ENCODE measurements at regions not wholly inside any gene's neighbourhood (a gene's known extent, or its start where the extent isn't known, plus 50 kb on each side); places are given as distances from the start of the nearest gene placed in this dataset.
"Not testable (repeated sequence)": the region's sequence is repeated elsewhere in the genome, so short reads cannot be mapped to it uniquely, and the experiment has no call there.

- FAIRE-seq: no peak
Observed at GRCh38 chr9:75545287-75545686, 345.2 kb upstream of the PCSK5 start.

GRCh38 chr9:75548871-75549270 is 341.6 kb upstream of the PCSK5 start:
- FAIRE-seq: no peak

GRCh38 chr9:75551861-75552260 is 338.6 kb upstream of the PCSK5 start:
- no peak for FAIRE-seq

- FAIRE-seq: no peak
Observed at GRCh38 chr9:75552941-75553340, 337.5 kb upstream of the PCSK5 start.

GRCh38 chr9:75566813-75567212 is 323.7 kb upstream of the PCSK5 start:
- FAIRE-seq: not testable (repeated sequence)

GRCh38 chr9:75570538-75570937 is 319.9 kb upstream of the PCSK5 start:
- FAIRE-seq: no peak

GRCh38 chr9:75574569-75574968 is 315.9 kb upstream of the PCSK5 start:
- no peak for FAIRE-seq

GRCh38 chr9:75582870-75583269 is 307.6 kb upstream of the PCSK5 start:
- no peak for FAIRE-seq

- FAIRE-seq: no peak
Observed at GRCh38 chr9:75588808-75589207, 301.7 kb upstream of the PCSK5 start.

- no peak for FAIRE-seq
Observed at GRCh38 chr9:75589497-75589896, 301.0 kb upstream of the PCSK5 start.

- no peak for FAIRE-seq
Observed at GRCh38 chr9:75591972-75592371, 298.5 kb upstream of the PCSK5 start.

- no peak for FAIRE-seq
Observed at GRCh38 chr9:75592586-75592985, 297.9 kb upstream of the PCSK5 start.

- no peak for FAIRE-seq
Observed at GRCh38 chr9:75593920-75594319, 296.6 kb upstream of the PCSK5 start.

GRCh38 chr9:75599126-75599525 is 291.3 kb upstream of the PCSK5 start:
- FAIRE-seq: no peak

GRCh38 chr9:75601280-75601679 is 289.2 kb upstream of the PCSK5 start:
- FAIRE-seq: no peak

GRCh38 chr9:75602060-75602459 is 288.4 kb upstream of the PCSK5 start:
- FAIRE-seq: no peak

GRCh38 chr9:75604661-75605060 is 285.8 kb upstream of the PCSK5 start:
- no peak for FAIRE-seq

GRCh38 chr9:75607521-75607920 is 283.0 kb upstream of the PCSK5 start:
- FAIRE-seq: no peak

- no peak for FAIRE-seq
Observed at GRCh38 chr9:75609401-75609800, 281.1 kb upstream of the PCSK5 start.

GRCh38 chr9:75610246-75610645 is 280.2 kb upstream of the PCSK5 start:
- FAIRE-seq: no peak

GRCh38 chr9:75612205-75612604 is 278.3 kb upstream of the PCSK5 start:
- no peak for FAIRE-seq

GRCh38 chr9:75612754-75613153 is 277.7 kb upstream of the PCSK5 start:
- no peak for FAIRE-seq

- FAIRE-seq: no peak
Observed at GRCh38 chr9:75615284-75615683, 275.2 kb upstream of the PCSK5 start.

GRCh38 chr9:75616052-75616451 is 274.4 kb upstream of the PCSK5 start:
- no peak for FAIRE-seq

GRCh38 chr9:75616841-75617566 is 273.5 kb upstream of the PCSK5 start:
- no peak for FAIRE-seq
